ENCODE measurements at regions not wholly inside any gene's neighbourhood (a gene's known extent, or its start where the extent isn't known, plus 50 kb on each side); places are given as distances from the start of the nearest gene placed in this dataset.

- DNase-seq = no peak
Measured at GRCh38 chr7:35533902-35534301, 161.0 kb downstream of the HERPUD2 start.

DNA sequence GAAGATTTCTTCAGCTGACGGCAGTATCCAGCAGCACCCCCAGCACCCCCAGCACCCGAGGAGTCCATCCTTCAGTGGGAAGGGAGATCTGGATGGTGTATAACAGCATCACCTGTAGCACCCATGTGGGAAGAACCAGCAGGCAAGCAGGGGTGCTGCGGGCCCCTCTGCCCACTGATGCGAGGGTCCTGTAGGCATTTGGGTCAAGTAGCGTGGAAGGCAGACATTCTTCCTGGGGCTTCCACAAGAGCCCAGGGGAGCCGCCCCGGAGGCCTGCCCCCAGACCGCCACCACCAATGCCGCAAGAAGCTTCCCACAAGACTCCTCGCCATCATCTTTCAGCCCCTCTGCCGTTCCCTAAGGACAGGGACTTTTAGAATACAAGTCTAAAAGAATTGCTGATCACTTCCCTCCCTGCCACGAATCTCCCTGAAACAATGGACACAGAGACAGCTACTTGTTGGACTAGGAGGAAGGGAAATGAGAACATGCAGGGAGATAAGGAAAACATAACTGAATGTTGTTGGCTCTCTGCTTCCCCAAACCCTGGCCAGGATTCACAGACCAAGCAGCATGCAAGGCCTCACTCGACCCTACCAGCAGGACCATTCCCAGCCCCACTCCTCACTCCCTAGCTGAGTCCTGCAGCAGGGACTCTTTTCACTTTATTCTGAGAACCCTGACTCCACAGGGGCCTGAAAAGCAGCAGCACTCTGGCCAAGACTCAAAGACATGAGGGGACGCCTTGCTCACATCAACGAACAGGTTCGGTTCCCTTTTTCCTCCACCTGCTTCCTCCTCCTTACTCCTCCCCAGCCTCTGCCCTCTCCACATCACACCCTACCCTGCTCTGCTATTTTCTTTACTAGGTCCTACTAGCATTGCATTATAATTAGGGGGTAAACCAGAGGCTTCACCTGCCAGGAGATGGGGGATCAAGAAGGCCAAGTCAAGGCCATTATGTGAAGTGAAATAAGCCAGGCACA lies 164.5 kb downstream of the HERPUD2 start:
- no peak for DNase-seq

DNA sequence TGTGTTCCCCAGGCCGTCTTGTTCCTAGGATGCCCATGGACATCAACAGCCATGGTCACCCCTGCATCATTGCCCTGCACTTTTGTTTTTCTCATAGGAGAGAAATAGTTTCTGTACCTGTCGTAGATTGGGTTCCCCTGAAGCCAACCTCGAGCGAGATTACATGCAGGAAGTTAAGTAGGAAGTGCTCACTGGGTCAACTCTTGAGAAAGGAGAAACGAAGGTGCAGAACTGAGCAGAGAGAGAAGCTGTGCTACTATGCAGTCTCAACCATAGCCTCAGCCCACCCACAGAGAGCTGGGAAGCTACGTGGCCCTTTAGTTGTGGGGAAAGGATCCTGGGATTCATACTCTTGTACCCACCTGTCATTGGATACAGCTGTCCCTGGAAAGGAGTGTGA lies 165.2 kb downstream of the HERPUD2 start:
- DNase-seq = no peak

- DNase-seq = no peak
Measured at GRCh38 chr7:35528381-35528977, 166.5 kb downstream of the HERPUD2 start.

DNA sequence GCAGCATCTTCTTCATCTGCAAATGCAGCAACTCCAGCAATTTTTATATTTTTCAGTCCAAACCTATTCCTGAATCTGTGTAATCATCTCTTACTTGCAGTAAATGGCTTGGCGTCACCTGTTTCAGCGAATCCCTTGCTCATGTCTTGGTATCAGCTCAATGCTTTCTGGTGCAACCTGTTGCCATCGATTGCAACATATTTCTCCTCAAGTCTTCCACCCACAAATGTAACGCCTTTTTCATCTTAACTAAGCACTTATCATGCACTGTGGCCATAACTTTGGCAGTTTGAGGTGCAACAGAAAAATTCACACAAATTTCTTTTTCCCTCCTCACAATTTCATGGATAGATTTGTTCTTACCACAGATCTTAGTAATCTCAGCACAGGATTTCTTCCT lies 168.3 kb downstream of the HERPUD2 start:
- no peak for DNase-seq

GRCh38 chr7:35524112-35524804 lies 170.7 kb downstream of the HERPUD2 start:
- no peak for DNase-seq

DNA sequence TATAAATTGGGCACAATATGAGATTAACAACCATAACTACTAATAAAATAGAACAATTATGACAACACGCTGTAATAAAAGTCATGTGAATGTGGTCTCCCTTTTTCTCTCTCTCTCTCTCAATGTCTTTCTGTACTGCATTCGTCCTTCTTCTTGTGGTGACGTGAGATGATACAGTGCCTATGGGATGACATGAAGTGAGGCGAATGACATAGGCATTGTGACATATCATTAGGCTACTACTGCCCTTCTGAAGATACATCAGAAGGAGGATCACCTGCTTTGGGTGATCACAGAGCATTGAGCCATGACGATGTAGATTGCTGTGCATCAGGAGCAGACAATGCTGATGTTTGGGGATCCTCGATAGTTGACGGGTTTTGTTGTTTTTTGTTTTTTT lies 171.6 kb downstream of the HERPUD2 start:
- DNase-seq = no peak

- no peak for DNase-seq
Measured at GRCh38 chr7:35522697-35523096, 172.2 kb downstream of the HERPUD2 start.

GRCh38 chr7:35521941-35522340 lies 173.0 kb downstream of the HERPUD2 start:
- no peak for DNase-seq

DNA sequence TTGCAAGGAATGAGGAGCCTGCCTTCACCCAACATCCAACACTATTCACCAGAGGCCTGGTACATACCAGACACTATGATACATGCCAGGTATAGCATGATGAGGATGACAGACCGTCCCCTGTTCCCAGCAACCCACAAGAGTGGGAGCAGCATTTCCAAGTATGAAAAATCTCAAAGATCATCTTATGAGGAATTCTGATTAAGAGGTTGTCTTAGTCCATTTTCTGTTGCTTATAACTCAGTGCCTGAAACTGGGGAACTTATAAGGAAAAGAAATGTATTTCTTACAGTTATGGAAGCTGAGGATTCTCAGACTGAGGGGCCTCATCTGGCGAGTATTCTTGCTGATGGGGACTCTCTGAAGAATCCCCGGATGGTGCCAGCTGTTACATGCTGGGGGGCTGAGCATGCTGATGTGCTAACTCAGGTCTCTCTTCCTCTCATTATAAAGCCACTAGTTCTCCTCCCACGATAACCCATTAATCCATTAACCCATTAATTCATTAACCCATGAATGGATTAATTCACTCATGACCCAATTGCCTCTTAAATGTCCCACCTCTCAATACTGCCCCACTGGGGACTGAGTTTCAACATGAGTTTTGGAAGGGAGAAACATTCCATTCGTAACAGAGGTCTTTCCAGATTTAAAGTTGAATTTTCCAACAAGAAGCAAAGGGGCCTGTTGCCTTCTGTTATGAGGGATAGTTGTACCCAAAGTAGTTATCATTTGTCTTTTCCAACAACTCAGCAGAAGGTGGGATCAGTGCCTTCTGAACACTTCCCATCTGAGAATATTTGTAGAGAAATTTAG lies 173.9 kb downstream of the HERPUD2 start:
- DNase-seq = no peak

DNA sequence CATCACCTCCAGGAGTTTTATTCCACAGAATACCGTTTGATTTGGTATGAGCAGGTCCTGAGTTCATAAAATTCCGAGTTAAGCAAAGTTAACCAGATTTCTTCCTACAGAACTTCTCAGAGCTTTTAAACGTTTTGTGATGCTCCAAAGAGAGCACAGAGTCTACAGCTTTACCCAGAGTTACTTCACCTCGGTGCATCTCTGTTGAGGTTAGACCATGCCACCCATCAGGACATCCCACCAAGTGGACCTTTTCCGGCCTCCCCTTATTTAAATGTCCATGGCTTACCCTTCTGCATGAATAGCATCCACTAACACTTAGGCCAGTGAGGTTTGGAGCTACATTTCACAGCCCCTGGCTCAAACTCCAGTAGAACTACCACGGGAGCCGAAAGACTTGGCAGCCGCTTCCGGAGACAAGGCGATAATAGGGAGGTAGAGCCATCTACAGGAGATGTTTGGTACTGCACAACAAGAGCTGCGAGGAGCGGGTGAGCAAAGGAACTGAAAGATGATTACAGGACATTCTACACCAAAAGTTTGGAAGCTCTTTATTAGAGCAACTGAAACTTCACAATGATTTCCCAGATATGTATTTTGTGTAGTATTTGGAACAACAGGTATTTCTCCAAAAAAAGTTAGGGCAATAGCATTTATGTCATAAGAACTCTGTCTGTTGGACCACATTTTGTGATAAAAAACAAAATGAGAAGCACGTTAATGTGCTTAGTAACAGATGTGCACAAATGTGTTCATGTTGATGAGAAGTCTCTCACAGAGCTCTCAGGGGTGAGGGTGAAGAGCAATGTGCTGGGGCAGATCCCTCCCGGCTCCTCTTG lies 174.7 kb downstream of the HERPUD2 start:
- no peak for DNase-seq

GRCh38 chr7:35518767-35519166 lies 176.2 kb downstream of the HERPUD2 start:
- no peak for DNase-seq

GRCh38 chr7:35516498-35516897 lies 178.4 kb downstream of the HERPUD2 start:
- no peak for DNase-seq

DNA sequence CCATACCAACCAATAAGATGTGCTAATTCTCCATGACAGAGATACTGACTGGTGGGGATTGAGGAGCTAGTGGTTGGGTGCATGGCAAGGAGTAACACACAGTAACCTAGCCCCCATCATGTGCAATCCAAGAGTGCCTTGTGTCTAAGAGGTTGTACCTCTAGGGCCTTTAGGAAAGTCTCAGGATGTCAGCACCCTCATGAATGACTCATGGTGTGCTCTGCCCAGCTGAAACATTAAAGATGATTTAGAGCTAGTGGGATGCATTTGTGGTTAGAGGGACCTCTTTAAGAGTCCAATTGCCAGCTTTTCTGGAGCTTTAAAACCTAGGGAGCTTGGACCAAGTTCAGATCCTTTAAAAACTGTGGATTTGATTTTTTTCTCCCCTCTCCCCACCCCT lies 181.1 kb downstream of the HERPUD2 start:
- DNase-seq = no peak

- no peak for DNase-seq
Measured at GRCh38 chr7:35513195-35513594, 181.7 kb downstream of the HERPUD2 start.

GRCh38 chr7:35512716-35513115 lies 182.2 kb downstream of the HERPUD2 start:
- DNase-seq = no peak

- DNase-seq = no peak
Measured at GRCh38 chr7:35508623-35509400, 186.1 kb downstream of the HERPUD2 start.

DNA sequence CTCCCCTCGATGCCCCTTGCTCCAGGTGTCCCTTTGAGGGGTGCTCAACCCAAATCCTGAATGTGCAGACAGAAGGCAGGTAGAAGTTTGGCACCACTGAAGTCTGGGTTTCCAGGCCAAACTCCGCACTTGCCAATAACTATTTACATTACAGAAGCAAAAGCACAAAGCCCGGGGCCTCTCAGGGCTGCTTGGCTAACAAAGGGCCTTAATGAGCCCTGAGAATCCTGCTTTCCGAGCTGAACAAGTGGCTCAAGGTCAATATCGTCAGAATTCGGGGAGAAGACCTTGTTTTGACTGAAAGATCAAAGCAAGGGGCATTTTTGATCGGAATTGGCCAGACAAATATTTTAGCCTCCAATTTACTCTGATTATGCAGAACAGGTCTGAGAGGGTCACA lies 189.9 kb downstream of the HERPUD2 start:
- no peak for DNase-seq

- DNase-seq = no peak
Measured at GRCh38 chr7:35504365-35504764, 190.6 kb downstream of the HERPUD2 start.

- no peak for DNase-seq
Measured at GRCh38 chr7:35501681-35502080, 193.3 kb downstream of the HERPUD2 start.

GRCh38 chr7:35499226-35499625 lies 195.7 kb downstream of the HERPUD2 start:
- DNase-seq = no peak
